OCI-LY7 (cell line): ENCODE measurements at regions not wholly inside any gene's neighbourhood (a gene's known extent, or its start where the extent isn't known, plus 50 kb on each side); places are given as distances from the start of the nearest gene placed in this dataset.

Experiments
- BruUV-seq: library from RNA; stranded (reverse); fragments of 400-500 nt; replicated peaks from 2 replicates; lab custom pipeline; 2021; lab: Mats Ljungman, UMichigan
- CTCF ChIA-PET: fragments of 300-600 bp; sonication (Branson Sonifier 250); formaldehyde crosslinking; loops from one replicate; lab custom pipeline; 2022; ENCODE audit warnings: antibody characterized with exemption; ENCODE audit not compliant: unreplicated experiment; lab: Charles Lee
- POLR2A ChIA-PET: fragments of 300-600 bp; sonication (Branson Sonifier 250); formaldehyde crosslinking; loops from one replicate; lab custom pipeline; 2022; ENCODE audit warnings: antibody characterized with exemption; lab: Charles Lee
- DNase-seq: peaks from one replicate; pipeline ENCODE4 v3.0.0-alpha.2; 2015; ENCODE audit warnings: low spot score
- H2AFZ ChIP-seq: fragments of 200-600 bp; sonication (generic), shearing (Covaris generic); 2 replicates; pipeline ENCODE4 v1.6.1; 2014; ENCODE audit warnings: mild to moderate bottlenecking, antibody characterized with exemption, low read length, moderate library complexity
- H3K27ac ChIP-seq: fragments of 200-600 bp; sonication (generic); 2 replicates; pipeline ENCODE4 v1.5.1; 2014; ENCODE audit warnings: mixed run types, low read depth, mild to moderate bottlenecking, moderate library complexity, low read length, inconsistent platforms; ENCODE audit not compliant: poor library complexity, severe bottlenecking
- H3K36me3 ChIP-seq: fragments of 200-600 bp; sonication (generic); 2 replicates; pipeline ENCODE4 v1.6.1; 2014; ENCODE audit warnings: mild to moderate bottlenecking, antibody characterized with exemption, low read length, moderate library complexity, mixed read lengths; ENCODE audit not compliant: insufficient read depth
- H3K4me1 ChIP-seq: fragments of 200-600 bp; sonication (generic); 2 replicates; pipeline ENCODE4 v1.5.1; 2014; ENCODE audit warnings: mild to moderate bottlenecking, low read length; ENCODE audit not compliant: insufficient read depth, poor library complexity, severe bottlenecking
- H3K4me2 ChIP-seq: fragments of 200-600 bp; sonication (generic); 2 replicates; pipeline ENCODE4 v1.6.1; 2014; ENCODE audit warnings: mild to moderate bottlenecking, low read length
- H3K4me3 ChIP-seq: fragments of 200-600 bp; sonication (generic); 2 replicates; pipeline ENCODE4 v1.5.1; 2014; ENCODE audit warnings: mild to moderate bottlenecking, low read depth, low read length; ENCODE audit not compliant: poor library complexity, severe bottlenecking
- H3K79me2 ChIP-seq: fragments of 200-600 bp; sonication (generic); 2 replicates; pipeline ENCODE4 v1.6.1; 2016; ENCODE audit warnings: low read depth, mild to moderate bottlenecking, low read length, moderate library complexity, mixed read lengths; ENCODE audit not compliant: insufficient read depth
- H3K9me2 ChIP-seq: fragments of 200-600 bp; sonication (generic); 2 replicates; pipeline ENCODE4 v1.6.1; 2016; ENCODE audit warnings: mild to moderate bottlenecking, low read length, mixed read lengths; ENCODE audit not compliant: insufficient read depth
- H3K9me3 ChIP-seq: fragments of 200-600 bp; sonication (generic); 2 replicates; pipeline ENCODE4 v1.6.1; 2014; ENCODE audit warnings: mild to moderate bottlenecking, mixed run types, low read length, mixed read lengths
- H4K20me1 ChIP-seq: fragments of 200-600 bp; sonication (generic); 2 replicates; pipeline ENCODE4 v1.6.1; 2014; ENCODE audit warnings: mild to moderate bottlenecking, antibody characterized with exemption, low read length, moderate library complexity, mixed read lengths; ENCODE audit not compliant: insufficient read depth
- CTCF ChIP-seq: fragments of 200-600 bp; sonication (generic); conservative IDR thresholded peaks from 2 replicates; pipeline ENCODE4 v1.5.1; 2014; ENCODE audit warnings: mild to moderate bottlenecking, antibody characterized with exemption, low read length, moderate library complexity, mixed read lengths
- EZH2phosphoT487 ChIP-seq: fragments of 200-600 bp; sonication (generic); IDR thresholded peaks from 2 replicates; pipeline ENCODE4 v1.6.1; 2018; ENCODE audit warnings: low read depth, borderline replicate concordance, mild to moderate bottlenecking, mixed run types, antibody characterized with exemption, low read length, moderate library complexity, mixed read lengths
- intact Hi-C: fragments of 100-400 bp; cut with micrococcal nuclease; formaldehyde crosslinking; loops from one replicate; pipeline ENCODE4 v1.10.0; 2022; ENCODE audit not compliant: unreplicated experiment

DNA sequence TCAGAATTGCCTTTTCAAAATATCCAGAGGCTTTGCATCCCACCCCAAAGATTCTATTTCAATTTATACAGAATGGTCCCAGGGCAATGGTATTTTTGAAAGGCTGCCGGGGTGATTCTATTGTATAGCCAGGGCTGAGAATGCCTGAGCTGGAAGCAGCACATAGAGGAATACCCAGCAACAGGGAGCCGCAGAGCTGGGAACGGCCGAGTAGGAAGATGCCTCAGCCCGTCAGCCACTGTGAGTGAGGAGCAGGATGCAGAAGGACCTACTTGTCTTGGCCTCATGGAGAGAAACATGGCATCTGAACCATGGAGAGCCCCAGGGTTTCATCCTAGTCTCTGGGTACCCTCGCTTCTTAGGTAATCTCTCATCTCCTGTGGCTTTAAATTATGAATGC, 170.8 kb upstream of the FHL2 start:
- Histone ChIP-seq H2AFZ (no peak overlapping the region), H3K79me2 (no peaks in the 10 kb centered on the region), H3K4me1 (no peaks in the 10 kb centered on the region), H3K9me2 (no peaks in the 10 kb centered on the region), H3K36me3 (no peaks in the 10 kb centered on the region), H4K20me1 (no peaks in the 10 kb centered on the region), H3K4me3 (no peak overlapping the region), H3K27ac (no peak overlapping the region), H3K9me3 (no peaks in the 10 kb centered on the region), H3K4me2 (no peak overlapping the region)
- no TSS peak for BruUV-seq
- intact Hi-C loops, result loop anchor here (10.0 kb wide), 2 partner anchors 315 to 515 kb away; no protein-coding TSS in a partner anchor
- CTCF ChIA-PET, result no interaction called here
- POLR2A ChIA-PET, result interaction anchor here (0.6 kb wide), 1 partner anchor 1134 kb away, joined by 3 read pairs; no protein-coding TSS in a partner anchor
- DNase-seq, result no peak
- TF ChIP-seq EZH2phosphoT487 (no peak), CTCF (no peak)

GRCh38 chr2:105567996-105568494, 169.2 kb upstream of the FHL2 start:
- no peak overlapping the region for H3K27ac ChIP-seq
- POLR2A ChIA-PET, result interaction anchor here (0.7 kb wide), 1 partner anchor 144 kb away, joined by 4 read pairs; no protein-coding TSS in a partner anchor
- H2AFZ ChIP-seq, result no peak overlapping the region
- no peaks in the 10 kb centered on the region for H3K9me2 ChIP-seq
- no peaks in the 10 kb centered on the region for H3K9me3 ChIP-seq
- intact Hi-C loops, result no loop called here
- H3K4me2 ChIP-seq, result no peak overlapping the region
- CTCF ChIA-PET, result no interaction called here
- H3K4me1 ChIP-seq, result no peaks in the 10 kb centered on the region
- no TSS peak for BruUV-seq
- TF ChIP-seq CTCF, result no peak
- no peak for TF ChIP-seq EZH2phosphoT487
- no peak overlapping the region for H3K4me3 ChIP-seq
- H3K36me3 ChIP-seq, result no peaks in the 10 kb centered on the region
- no peak for DNase-seq
- no peaks in the 10 kb centered on the region for H3K79me2 ChIP-seq
- no peaks in the 10 kb centered on the region for H4K20me1 ChIP-seq

DNA sequence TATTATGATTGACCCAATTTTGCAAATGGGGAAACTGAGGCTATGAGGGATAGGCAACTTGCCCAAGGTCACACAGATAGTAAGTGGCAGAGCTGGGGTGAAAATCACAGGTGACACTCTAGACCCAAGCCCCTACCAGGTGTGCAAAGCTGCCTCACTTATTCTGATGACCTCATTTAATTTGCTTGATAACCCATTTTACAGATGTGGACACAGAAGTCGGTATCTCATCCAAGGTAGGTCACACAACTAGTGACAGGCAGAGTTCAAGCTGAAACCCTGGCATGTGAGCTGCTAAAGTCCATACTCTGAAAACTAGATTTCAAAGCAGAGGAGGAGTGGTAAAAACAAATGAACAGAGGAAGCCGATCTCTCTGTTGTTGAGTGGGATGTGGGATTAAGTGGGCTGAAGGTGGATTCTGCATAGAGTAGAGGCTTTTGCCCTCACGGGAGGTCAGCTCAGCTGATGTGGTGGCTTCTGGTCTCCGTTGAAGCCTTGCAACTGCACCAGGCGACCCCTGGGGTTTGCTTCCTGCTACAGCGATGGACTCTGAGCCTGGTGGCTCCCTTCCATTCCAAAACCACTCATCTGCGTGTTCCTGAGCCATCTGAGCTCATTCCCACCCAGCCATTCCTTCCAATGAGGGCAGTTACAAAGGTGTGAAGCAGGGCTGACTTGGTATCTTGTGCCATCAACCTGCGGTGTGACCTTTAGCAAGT, 164.3 kb upstream of the FHL2 start:
- intact Hi-C loops, result no loop called here
- Histone ChIP-seq H3K79me2 (no peaks in the 10 kb centered on the region), H3K4me2 (no peak overlapping the region), H2AFZ (no peak overlapping the region), H3K27ac (no peak overlapping the region), H3K9me2 (no peaks in the 10 kb centered on the region), H3K4me3 (no peak overlapping the region), H4K20me1 (no peaks in the 10 kb centered on the region), H3K36me3 (no peaks in the 10 kb centered on the region), H3K4me1 (no peaks in the 10 kb centered on the region), H3K9me3 (no peaks in the 10 kb centered on the region)
- no peak for DNase-seq
- ChIA-PET CTCF (no interaction called here), POLR2A (interaction anchor here (0.6 to 1.0 kb wide), 5 partner anchors 16 to 646 kb away, joined by 3 to 10 read pairs (median 3); no protein-coding TSS in a partner anchor)
- no TSS peak for BruUV-seq
- TF ChIP-seq EZH2phosphoT487, result no peak
- no peak for TF ChIP-seq CTCF
